ENCODE measurements at regions not wholly inside any gene's neighbourhood (a gene's known extent, or its start where the extent isn't known, plus 50 kb on each side); places are given as distances from the start of the nearest gene placed in this dataset.

DNA sequence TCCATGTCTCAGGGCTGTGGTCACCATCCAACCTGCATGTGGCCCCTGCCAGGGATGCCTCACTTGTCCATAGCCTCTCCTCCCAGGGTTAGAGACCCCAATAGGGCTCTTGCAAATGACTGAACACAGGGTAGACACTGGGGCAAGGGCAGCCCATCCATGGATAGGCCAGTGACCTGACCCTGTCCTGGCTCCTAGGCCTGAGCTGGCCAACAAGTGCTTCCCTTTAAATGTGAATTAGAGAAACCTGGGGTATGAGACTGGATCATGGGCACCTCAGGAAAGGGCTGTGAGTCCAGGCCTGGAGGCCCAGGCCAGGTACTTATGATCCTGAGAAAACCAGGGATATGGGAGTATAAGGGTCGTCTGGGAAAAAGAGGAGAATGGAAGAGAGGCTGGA is 64.5 kb downstream of the COPS8 start:
- Histone ChIP-seq H3K4me1 (ENCODE audit: control insufficient read depth in 3 of 3, insufficient read depth in 2 of 3, low read depth in 1 of 3, low read length in 2 of 3) (no peaks in the 10 kb centered on the region), H3K9me3 (ENCODE audit: control insufficient read depth in 2 of 2, insufficient read depth in 1 of 2, low read depth in 1 of 2, low read length in 1 of 2) (peaks cover 0 to 16% of the 10 kb centered on the region in 2 donors), H3K27ac (ENCODE audit: low read depth in 1 of 3, low read length in 2 of 3) (no peak overlapping the region), H3K27me3 (ENCODE audit: control insufficient read depth in 3 of 3, insufficient read depth in 3 of 3, low read length in 3 of 3) (no peaks in the 10 kb centered on the region), H3K4me3 (ENCODE audit: low read depth in 1 of 3, low read length in 3 of 3) (no peak overlapping the region), H3K36me3 (ENCODE audit: control insufficient read depth in 3 of 3, insufficient read depth in 2 of 3, low read depth in 1 of 3, low read length in 3 of 3) (no peaks in the 10 kb centered on the region)
- WGBS, 3 donors, result 78 to 93% (median 87%) methylated on average over 1 of the region's 1 CpG
- no peak for FAIRE-seq
- no peak for DNase-seq

DNA sequence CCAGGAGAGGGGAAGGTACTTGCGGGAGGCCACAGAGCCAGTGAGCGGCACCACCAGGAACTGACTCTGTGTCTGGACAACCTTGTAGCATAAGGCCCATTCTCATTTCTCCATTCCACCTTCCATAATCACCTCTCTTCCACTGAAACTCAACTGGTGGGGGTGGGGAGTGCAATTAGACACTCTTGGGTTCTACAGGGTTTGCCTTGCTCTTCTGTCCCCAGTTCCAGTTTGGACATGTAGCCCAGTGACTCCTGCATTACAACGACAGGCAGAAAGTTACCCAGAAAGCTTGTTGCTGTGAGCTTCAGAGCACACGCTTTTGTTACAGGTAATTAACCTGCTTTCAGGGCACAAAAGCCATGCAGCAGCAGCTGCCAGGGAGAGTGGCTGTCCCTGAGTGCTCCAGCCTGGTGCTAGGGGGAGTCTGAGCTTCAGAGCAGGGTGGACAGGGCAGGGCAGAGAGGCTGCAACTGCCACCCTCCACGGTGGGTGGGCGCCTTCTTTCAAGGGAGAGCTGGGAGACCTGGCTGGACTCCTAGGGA is 65.2 kb downstream of the COPS8 start:
- Histone ChIP-seq H3K27ac (ENCODE audit: low read depth in 1 of 3, low read length in 2 of 3) (no peak overlapping the region), H3K4me3 (ENCODE audit: low read depth in 1 of 3, low read length in 3 of 3) (no peak overlapping the region), H3K9me3 (ENCODE audit: control insufficient read depth in 2 of 2, insufficient read depth in 1 of 2, low read depth in 1 of 2, low read length in 1 of 2) (peaks cover 0 to 15% of the 10 kb centered on the region in 2 donors), H3K36me3 (ENCODE audit: control insufficient read depth in 3 of 3, insufficient read depth in 2 of 3, low read depth in 1 of 3, low read length in 3 of 3) (no peaks in the 10 kb centered on the region), H3K27me3 (ENCODE audit: control insufficient read depth in 3 of 3, insufficient read depth in 3 of 3, low read length in 3 of 3) (peaks cover 0 to 5% (median 0%) of the 10 kb centered on the region in 3 donors), H3K4me1 (ENCODE audit: control insufficient read depth in 3 of 3, insufficient read depth in 2 of 3, low read depth in 1 of 3, low read length in 2 of 3) (no peaks in the 10 kb centered on the region)
- WGBS, 3 donors, result 82 to 91% (median 89%) methylated on average over 6 of the region's 6 CpGs
- no peak for DNase-seq
- FAIRE-seq, result no peak

DNA sequence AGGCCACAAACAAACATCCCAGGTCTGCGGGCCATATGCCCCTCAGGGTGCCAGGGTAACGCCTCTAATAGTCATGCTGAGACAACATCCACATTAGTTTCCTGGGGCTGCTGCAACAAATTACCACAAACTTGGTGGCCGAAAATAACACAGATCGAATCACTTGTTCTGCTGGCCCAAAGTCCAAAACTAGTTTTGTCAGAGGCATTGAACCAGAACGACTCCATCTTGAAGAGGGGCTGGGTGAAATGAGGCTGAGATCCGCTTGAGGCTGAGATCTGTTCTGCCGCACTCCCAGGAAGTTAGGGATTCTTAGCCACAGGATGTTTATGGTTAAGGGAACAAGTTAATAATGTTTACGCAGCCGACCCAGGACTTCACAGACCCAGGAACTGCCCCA is 66.7 kb downstream of the COPS8 start:
- DNase-seq (no peak), FAIRE-seq (no peak)
- Histone ChIP-seq H3K27me3 (ENCODE audit: control insufficient read depth in 3 of 3, insufficient read depth in 3 of 3, low read length in 3 of 3) (peaks cover 0 to 5% (median 0%) of the 10 kb centered on the region in 3 donors), H3K4me1 (ENCODE audit: control insufficient read depth in 3 of 3, insufficient read depth in 2 of 3, low read depth in 1 of 3, low read length in 2 of 3) (no peaks in the 10 kb centered on the region), H3K9me3 (ENCODE audit: control insufficient read depth in 2 of 2, insufficient read depth in 1 of 2, low read depth in 1 of 2, low read length in 1 of 2) (peaks cover 0 to 11% of the 10 kb centered on the region in 2 donors), H3K36me3 (ENCODE audit: control insufficient read depth in 3 of 3, insufficient read depth in 2 of 3, low read depth in 1 of 3, low read length in 3 of 3) (no peaks in the 10 kb centered on the region), H3K27ac (ENCODE audit: low read depth in 1 of 3, low read length in 2 of 3) (no peak overlapping the region), H3K4me3 (ENCODE audit: low read depth in 1 of 3, low read length in 3 of 3) (no peak overlapping the region)
- 70 to 78% (median 78%) methylated on average over 9 of the region's 9 CpGs for WGBS, 3 donors

DNA sequence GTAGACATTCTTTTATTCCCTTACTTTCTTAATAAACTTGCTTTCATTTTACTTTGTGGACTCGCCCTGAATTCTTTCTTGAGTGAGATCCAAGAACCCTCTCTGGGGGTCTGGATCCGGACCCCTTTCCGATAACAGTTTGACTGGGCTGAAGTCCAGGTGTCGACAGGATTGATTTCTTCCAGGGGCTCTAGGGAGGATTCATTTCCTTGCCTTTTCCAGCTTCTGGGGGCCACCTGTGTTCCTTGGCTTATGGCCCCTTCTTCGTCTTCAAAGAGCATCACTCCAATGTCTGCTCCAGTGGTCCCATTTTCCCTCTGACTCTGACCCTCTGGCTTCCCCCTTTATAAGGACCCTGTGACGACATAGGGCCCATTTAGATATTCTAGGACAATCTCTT is 67.5 kb downstream of the COPS8 start:
- FAIRE-seq, result no peak

DNA sequence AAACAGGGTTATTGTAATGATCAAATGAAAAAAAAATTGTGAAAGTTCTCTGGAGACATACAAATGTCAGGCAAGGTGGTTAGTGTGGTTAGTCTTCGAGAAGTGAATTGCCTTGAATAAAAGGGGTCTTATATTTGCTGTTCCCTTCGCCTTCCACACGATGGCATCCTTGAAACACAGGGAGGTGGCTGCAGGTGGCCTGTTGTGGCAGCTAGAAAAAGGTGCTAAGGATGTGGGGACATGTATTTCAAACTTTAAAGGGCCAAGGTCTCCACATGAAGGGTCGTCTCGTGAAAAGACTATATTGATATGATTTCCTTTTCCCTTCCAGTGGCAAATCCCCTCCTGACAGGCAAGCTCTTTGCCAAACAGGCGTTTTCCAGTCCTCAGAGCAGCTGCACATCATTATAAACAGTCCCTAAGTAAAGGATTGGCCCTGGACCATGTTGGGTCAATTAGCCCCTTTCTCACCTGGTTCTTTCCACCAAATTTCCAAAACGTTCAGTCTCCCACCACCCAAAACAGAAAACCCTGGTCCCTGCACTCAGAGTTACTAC is 68.5 kb downstream of the COPS8 start:
- no peaks in the 10 kb centered on the region for H3K36me3 ChIP-seq (ENCODE audit: control insufficient read depth in 3 of 3, insufficient read depth in 2 of 3, low read depth in 1 of 3, low read length in 3 of 3)
- H3K27ac ChIP-seq (ENCODE audit: low read depth in 1 of 3, low read length in 2 of 3), result no peak overlapping the region
- H3K4me3 ChIP-seq (ENCODE audit: low read depth in 1 of 3, low read length in 3 of 3), result no peak overlapping the region
- no peaks in the 10 kb centered on the region for H3K9me3 ChIP-seq (ENCODE audit: control insufficient read depth in 2 of 2, insufficient read depth in 1 of 2, low read depth in 1 of 2, low read length in 1 of 2)
- WGBS, 3 donors, result 23 to 31% (median 23%) methylated on average over 7 of the region's 7 CpGs
- DNase-seq (peak; percentile 54 to 57), FAIRE-seq (no peak)
- peaks cover 0 to 5% (median 0%) of the 10 kb centered on the region in 3 donors for H3K27me3 ChIP-seq (ENCODE audit: control insufficient read depth in 3 of 3, insufficient read depth in 3 of 3, low read length in 3 of 3)
- no peaks in the 10 kb centered on the region for H3K4me1 ChIP-seq (ENCODE audit: control insufficient read depth in 3 of 3, insufficient read depth in 2 of 3, low read depth in 1 of 3, low read length in 2 of 3)

More for the DNA sequence above, 67.5 kb downstream of the COPS8 start:
- Histone ChIP-seq H3K27me3 (ENCODE audit: control insufficient read depth in 3 of 3, insufficient read depth in 3 of 3, low read length in 3 of 3) (peaks cover 0 to 5% (median 0%) of the 10 kb centered on the region in 3 donors), H3K9me3 (ENCODE audit: control insufficient read depth in 2 of 2, insufficient read depth in 1 of 2, low read depth in 1 of 2, low read length in 1 of 2) (peaks cover 0 to 6% of the 10 kb centered on the region in 2 donors), H3K27ac (ENCODE audit: low read depth in 1 of 3, low read length in 2 of 3) (no peak overlapping the region), H3K36me3 (ENCODE audit: control insufficient read depth in 3 of 3, insufficient read depth in 2 of 3, low read depth in 1 of 3, low read length in 3 of 3) (no peaks in the 10 kb centered on the region), H3K4me3 (ENCODE audit: low read depth in 1 of 3, low read length in 3 of 3) (no peak overlapping the region), H3K4me1 (ENCODE audit: control insufficient read depth in 3 of 3, insufficient read depth in 2 of 3, low read depth in 1 of 3, low read length in 2 of 3) (no peaks in the 10 kb centered on the region)
- no peak for DNase-seq
- WGBS, 3 donors, result 76 to 85% (median 82%) methylated on average over 6 of the region's 6 CpGs

DNA sequence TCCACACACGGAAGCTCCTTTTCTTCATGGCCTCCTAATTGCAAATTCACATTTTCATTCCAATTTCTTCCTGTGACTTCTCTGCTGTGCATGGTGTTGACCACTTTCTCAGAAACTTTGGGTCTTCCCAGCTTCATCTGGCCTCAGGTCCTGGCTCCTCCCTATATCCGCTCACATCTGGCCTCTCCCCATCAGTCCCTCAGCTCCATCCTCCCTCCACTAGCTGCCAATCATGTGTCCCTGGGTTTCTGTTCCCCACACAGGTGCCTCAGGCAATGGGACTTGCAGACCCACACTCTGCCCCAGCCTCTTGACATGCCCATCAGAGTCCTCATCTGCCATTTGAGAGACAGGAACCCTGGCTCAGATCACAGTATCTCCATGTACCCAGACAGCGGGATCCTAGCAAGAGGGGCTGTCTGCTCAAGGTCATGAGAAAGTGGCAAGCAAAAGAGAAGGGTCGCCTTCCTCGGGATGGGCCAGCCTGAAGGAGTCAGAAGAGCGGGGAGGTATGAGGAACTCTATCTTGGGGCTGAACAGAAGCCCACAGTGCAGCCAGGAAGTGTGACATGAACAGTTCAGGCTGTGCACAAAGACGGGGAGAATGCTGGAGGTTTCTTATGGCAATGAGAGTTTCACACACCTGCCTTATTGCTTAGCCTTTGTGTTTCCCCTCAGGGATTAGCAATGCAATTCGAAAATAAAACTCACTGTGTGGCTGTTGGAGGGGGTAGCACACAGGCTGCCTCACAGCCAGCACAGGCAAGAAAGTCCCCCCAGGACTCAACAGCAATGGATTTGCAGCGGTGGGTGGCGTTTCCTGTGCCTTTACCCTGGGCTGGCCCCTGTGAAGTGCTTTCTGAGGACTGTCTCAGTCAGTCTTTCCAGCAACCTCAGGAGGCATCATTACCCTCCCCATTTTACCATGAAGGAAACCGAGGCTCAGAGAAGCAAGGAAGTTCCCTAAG is 69.5 kb downstream of the COPS8 start:
- H3K27me3 ChIP-seq (ENCODE audit: control insufficient read depth in 3 of 3, insufficient read depth in 3 of 3, low read length in 3 of 3), result peaks cover 0 to 5% (median 0%) of the 10 kb centered on the region in 3 donors
- H3K4me1 ChIP-seq (ENCODE audit: control insufficient read depth in 3 of 3, insufficient read depth in 2 of 3, low read depth in 1 of 3, low read length in 2 of 3), result peaks cover 0 to under 1% (median 0%) of the 10 kb centered on the region in 3 donors
- no peak for FAIRE-seq
- no peaks in the 10 kb centered on the region for H3K36me3 ChIP-seq (ENCODE audit: control insufficient read depth in 3 of 3, insufficient read depth in 2 of 3, low read depth in 1 of 3, low read length in 3 of 3)
- H3K27ac ChIP-seq (ENCODE audit: low read depth in 1 of 3, low read length in 2 of 3), result no peak overlapping the region
- no peak for DNase-seq
- no peaks in the 10 kb centered on the region for H3K9me3 ChIP-seq (ENCODE audit: control insufficient read depth in 2 of 2, insufficient read depth in 1 of 2, low read depth in 1 of 2, low read length in 1 of 2)
- 72 to 87% (median 76%) methylated on average over 11 of the region's 11 CpGs for WGBS, 3 donors
- H3K4me3 ChIP-seq (ENCODE audit: low read depth in 1 of 3, low read length in 3 of 3), result no peak overlapping the region

DNA sequence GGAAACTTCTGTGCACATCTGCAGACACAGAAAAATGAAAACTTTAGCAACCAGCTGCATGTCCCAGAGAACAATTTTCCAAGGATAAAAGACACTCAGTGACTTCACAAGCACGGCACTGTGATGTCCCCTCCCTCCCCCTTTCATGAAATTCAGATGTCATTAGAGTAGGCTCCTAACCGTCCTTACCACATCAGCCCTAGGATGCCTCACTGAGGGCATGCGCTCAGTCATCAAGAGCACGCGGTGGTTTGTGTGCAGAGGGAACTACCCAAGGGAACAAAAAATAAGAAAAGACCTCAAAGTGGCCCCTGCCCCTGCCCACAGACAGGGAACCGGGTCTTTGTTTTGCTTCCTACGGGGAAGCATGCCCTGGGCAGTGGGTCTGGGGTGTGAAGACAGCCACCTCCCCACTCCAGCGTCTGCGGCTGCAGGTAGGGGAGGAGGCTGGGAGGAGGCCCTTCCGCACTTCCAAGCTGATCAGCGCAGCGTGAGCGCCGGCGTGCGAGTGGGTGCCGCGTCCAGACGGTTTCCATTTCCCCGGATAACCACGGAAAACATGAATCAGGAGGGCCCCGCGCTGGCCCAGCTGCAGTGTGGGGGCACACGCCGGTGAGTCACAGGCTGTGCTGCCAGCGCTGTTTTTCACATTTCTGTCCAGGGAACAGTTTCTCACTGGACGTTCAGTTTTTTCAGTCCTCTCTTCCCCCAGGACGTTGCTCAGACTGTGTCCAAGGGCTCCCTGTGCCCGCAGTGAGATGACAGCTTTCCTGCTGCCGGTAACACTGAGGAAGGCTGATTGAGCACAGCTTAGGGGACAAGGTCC is 70.6 kb downstream of the COPS8 start:
- 39 to 67% (median 57%) methylated on average over 30 of the region's 30 CpGs for WGBS, 3 donors
- no peaks in the 10 kb centered on the region for H3K36me3 ChIP-seq (ENCODE audit: control insufficient read depth in 3 of 3, insufficient read depth in 2 of 3, low read depth in 1 of 3, low read length in 3 of 3)
- no peak for DNase-seq
- peaks cover 0 to 5% (median 0%) of the 10 kb centered on the region in 3 donors for H3K27me3 ChIP-seq (ENCODE audit: control insufficient read depth in 3 of 3, insufficient read depth in 3 of 3, low read length in 3 of 3)
- no peaks in the 10 kb centered on the region for H3K9me3 ChIP-seq (ENCODE audit: control insufficient read depth in 2 of 2, insufficient read depth in 1 of 2, low read depth in 1 of 2, low read length in 1 of 2)
- H3K4me3 ChIP-seq (ENCODE audit: low read depth in 1 of 3, low read length in 3 of 3), result no peak overlapping the region
- peaks cover 0 to 2% (median 2%) of the 10 kb centered on the region in 3 donors for H3K4me1 ChIP-seq (ENCODE audit: control insufficient read depth in 3 of 3, insufficient read depth in 2 of 3, low read depth in 1 of 3, low read length in 2 of 3)
- no peak for FAIRE-seq
- H3K27ac ChIP-seq (ENCODE audit: low read depth in 1 of 3, low read length in 2 of 3), result peak overlapping the region in 1 of 3 donors; percentile 73

All from small intestine (tissue), 7 donors.